Stimulated activated effector memory CD8-positive, alpha-beta T cell treated with anti-CD3 and anti-CD28 coated beads, Interleukin-12 subunit alpha, Interleukin-12 subunit beta, amount 100 ng/mL, for 72 hours (primary cell): ENCODE measurements at regions not wholly inside any gene's neighbourhood (a gene's known extent, or its start where the extent isn't known, plus 50 kb on each side); places are given as distances from the start of the nearest gene placed in this dataset.
"Not testable (repeated sequence)": the region's sequence is repeated elsewhere in the genome, so short reads cannot be mapped to it uniquely, and the experiment has no call there.

Experiments used
- ATAC-seq: fragments of 150-1000 bp; cut with Tn5 transposase; 2 replicates; pipeline ENCODE4 v1.10.0; 2021
- DNase-seq, 2 donors: peaks; one replicate each; pipeline ENCODE4 v3.0.0; 2021 to 2022; ENCODE audit warnings: low spot score in 2 of 2
- H3K27ac Mint-ChIP-seq: one replicate; pipeline ENCODE4 v1.8.0; 2022; ENCODE audit warnings: mild to moderate bottlenecking, mixed read lengths
- H3K36me3 Mint-ChIP-seq: one replicate; pipeline ENCODE4 v1.8.0; 2022; ENCODE audit warnings: mild to moderate bottlenecking, mixed read lengths
- H3K4me1 Mint-ChIP-seq: one replicate; pipeline ENCODE4 v1.8.0; 2022; ENCODE audit warnings: mixed read lengths
- H3K4me3 Mint-ChIP-seq: one replicate; pipeline ENCODE4 v1.8.0; 2022; ENCODE audit warnings: mild to moderate bottlenecking, mixed read lengths
- H3K9me3 Mint-ChIP-seq: one replicate; pipeline ENCODE4 v1.8.0; 2022; ENCODE audit warnings: mixed read lengths

GRCh38 chr4:130705023-130705422 is 1609.1 kb downstream of the C4orf33 start:
- no peak for DNase-seq
- peaks cover 24% of the 10 kb centered on the region for H3K9me3 Mint-ChIP-seq
- no peaks in the 10 kb centered on the region for H3K36me3 Mint-ChIP-seq
- no peak overlapping the region for H3K27ac Mint-ChIP-seq
- no peak for ATAC-seq
- no peaks in the 10 kb centered on the region for H3K4me1 Mint-ChIP-seq
- H3K4me3 Mint-ChIP-seq = no peak overlapping the region

- Mint-ChIP-seq H3K27ac (no peak overlapping the region), H3K9me3 (peaks cover 11% of the 10 kb centered on the region), H3K36me3 (no peaks in the 10 kb centered on the region), H3K4me1 (no peaks in the 10 kb centered on the region), H3K4me3 (no peak overlapping the region)
- no peak for ATAC-seq
- DNase-seq = no peak
Measured at GRCh38 chr4:130712038-130712437, 1616.1 kb downstream of the C4orf33 start.

- ATAC-seq = no peak
- Mint-ChIP-seq H3K27ac (no peak overlapping the region), H3K9me3 (peaks cover 8% of the 10 kb centered on the region), H3K4me3 (no peak overlapping the region), H3K4me1 (no peaks in the 10 kb centered on the region), H3K36me3 (no peaks in the 10 kb centered on the region)
- no peak for DNase-seq
Measured at GRCh38 chr4:130714006-130714405, 1618.1 kb downstream of the C4orf33 start.

- no peak overlapping the region for H3K27ac Mint-ChIP-seq
- DNase-seq (no peak), ATAC-seq (no peak)
- no peaks in the 10 kb centered on the region for H3K36me3 Mint-ChIP-seq
- H3K4me3 Mint-ChIP-seq = no peak overlapping the region
- peaks cover 5% of the 10 kb centered on the region for H3K9me3 Mint-ChIP-seq
- H3K4me1 Mint-ChIP-seq = no peaks in the 10 kb centered on the region
Measured at GRCh38 chr4:130722361-130722760, 1626.4 kb downstream of the C4orf33 start.

- peak; percentile 34 for ATAC-seq
- peaks cover 5% of the 10 kb centered on the region for H3K9me3 Mint-ChIP-seq
Measured at GRCh38 chr4:130736436-130737185, 1640.7 kb downstream of the C4orf33 start.

GRCh38 chr4:130738233-130738632 is 1642.3 kb downstream of the C4orf33 start:
- no peak overlapping the region for H3K4me3 Mint-ChIP-seq
- no peaks in the 10 kb centered on the region for H3K36me3 Mint-ChIP-seq
- DNase-seq (no peak), ATAC-seq (no peak)
- no peak overlapping the region for H3K27ac Mint-ChIP-seq
- no peaks in the 10 kb centered on the region for H3K4me1 Mint-ChIP-seq
- peaks cover 6% of the 10 kb centered on the region for H3K9me3 Mint-ChIP-seq

More at GRCh38 chr4:130736436-130737185, 1640.7 kb downstream of the C4orf33 start:
- Mint-ChIP-seq H3K36me3 (no peaks in the 10 kb centered on the region), H3K27ac (no peak overlapping the region), H3K4me3 (no peak overlapping the region), H3K4me1 (no peaks in the 10 kb centered on the region)
- DNase-seq = no peak

GRCh38 chr4:130747842-130748241 is 1651.9 kb downstream of the C4orf33 start:
- ATAC-seq = no peak
- Mint-ChIP-seq H3K4me3 (no peak overlapping the region), H3K4me1 (no peaks in the 10 kb centered on the region), H3K36me3 (no peaks in the 10 kb centered on the region), H3K9me3 (peaks cover 6% of the 10 kb centered on the region), H3K27ac (no peak overlapping the region)
- no peak for DNase-seq

- DNase-seq = no peak
- Mint-ChIP-seq H3K36me3 (no peaks in the 10 kb centered on the region), H3K27ac (no peak overlapping the region), H3K9me3 (peaks cover 12% of the 10 kb centered on the region), H3K4me3 (no peak overlapping the region), H3K4me1 (no peaks in the 10 kb centered on the region)
- no peak for ATAC-seq
Measured at GRCh38 chr4:130753926-130754325, 1658.0 kb downstream of the C4orf33 start.

- Mint-ChIP-seq H3K36me3 (no peaks in the 10 kb centered on the region), H3K4me1 (no peaks in the 10 kb centered on the region), H3K4me3 (no peak overlapping the region), H3K27ac (no peak overlapping the region), H3K9me3 (peaks cover 19% of the 10 kb centered on the region)
- ATAC-seq (no peak), DNase-seq (no peak)
Measured at GRCh38 chr4:130760246-130760645, 1664.3 kb downstream of the C4orf33 start.

GRCh38 chr4:130767384-130767783 is 1671.4 kb downstream of the C4orf33 start:
- H3K4me3 Mint-ChIP-seq, DNase-seq, H3K4me1 Mint-ChIP-seq, H3K36me3 Mint-ChIP-seq, H3K27ac Mint-ChIP-seq, ATAC-seq: not testable (repeated sequence)
- H3K9me3 Mint-ChIP-seq = peaks cover 37% of the 10 kb centered on the region

- ATAC-seq, H3K36me3 Mint-ChIP-seq, DNase-seq, H3K27ac Mint-ChIP-seq, H3K4me1 Mint-ChIP-seq, H3K4me3 Mint-ChIP-seq: not testable (repeated sequence)
- H3K9me3 Mint-ChIP-seq = peaks cover 40% of the 10 kb centered on the region
Measured at GRCh38 chr4:130772966-130773365, 1677.0 kb downstream of the C4orf33 start.

GRCh38 chr4:130808492-130808891 is 1712.5 kb downstream of the C4orf33 start:
- ATAC-seq (no peak), DNase-seq (no peak)
- Mint-ChIP-seq H3K27ac (no peak overlapping the region), H3K36me3 (no peaks in the 10 kb centered on the region), H3K9me3 (peaks cover 10% of the 10 kb centered on the region), H3K4me3 (no peak overlapping the region), H3K4me1 (no peaks in the 10 kb centered on the region)

- Mint-ChIP-seq H3K4me3 (no peak overlapping the region), H3K9me3 (peaks cover 18% of the 10 kb centered on the region), H3K27ac (no peak overlapping the region), H3K4me1 (no peaks in the 10 kb centered on the region), H3K36me3 (no peaks in the 10 kb centered on the region)
- no peak for ATAC-seq
- no peak for DNase-seq
Measured at GRCh38 chr4:130812117-130812765, 1716.3 kb downstream of the C4orf33 start.

GRCh38 chr4:130814896-130815295 is 1718.9 kb downstream of the C4orf33 start:
- peaks cover 18% of the 10 kb centered on the region for H3K9me3 Mint-ChIP-seq
- no peak for ATAC-seq
- no peaks in the 10 kb centered on the region for H3K4me1 Mint-ChIP-seq
- no peaks in the 10 kb centered on the region for H3K36me3 Mint-ChIP-seq
- no peak overlapping the region for H3K4me3 Mint-ChIP-seq
- DNase-seq = no peak
- H3K27ac Mint-ChIP-seq = no peak overlapping the region

- no peak for ATAC-seq
- H3K4me1 Mint-ChIP-seq = no peaks in the 10 kb centered on the region
Measured at GRCh38 chr4:130820448-130820847, 1724.5 kb downstream of the C4orf33 start.

GRCh38 chr4:130825284-130825683 is 1729.3 kb downstream of the C4orf33 start:
- H3K4me1 Mint-ChIP-seq = no peaks in the 10 kb centered on the region
- ATAC-seq = no peak
- H3K27ac Mint-ChIP-seq = no peak overlapping the region
- H3K4me3 Mint-ChIP-seq = no peak overlapping the region
- no peak for DNase-seq
- H3K9me3 Mint-ChIP-seq = peaks cover 24% of the 10 kb centered on the region
- no peaks in the 10 kb centered on the region for H3K36me3 Mint-ChIP-seq

More at GRCh38 chr4:130820448-130820847, 1724.5 kb downstream of the C4orf33 start:
- no peak overlapping the region for H3K4me3 Mint-ChIP-seq
- H3K27ac Mint-ChIP-seq = no peak overlapping the region
- H3K9me3 Mint-ChIP-seq = peaks cover 16% of the 10 kb centered on the region
- H3K36me3 Mint-ChIP-seq = no peaks in the 10 kb centered on the region
- DNase-seq = no peak
